Myocyte (in vitro differentiated cells): ENCODE measurements at regions not wholly inside any gene's neighbourhood (a gene's known extent, or its start where the extent isn't known, plus 50 kb on each side); places are given as distances from the start of the nearest gene placed in this dataset.
A peak's percentile ranks its signal among the peaks of the same experiment; 100 is the strongest.
"Not testable (repeated sequence)": the region's sequence is repeated elsewhere in the genome, so short reads cannot be mapped to it uniquely, and the experiment has no call there.

Source experiments
- DNase-seq: peaks from one replicate; pipeline ENCODE4 v3.0.0-alpha.2; 2012; ENCODE audit warnings: low read depth

DNA sequence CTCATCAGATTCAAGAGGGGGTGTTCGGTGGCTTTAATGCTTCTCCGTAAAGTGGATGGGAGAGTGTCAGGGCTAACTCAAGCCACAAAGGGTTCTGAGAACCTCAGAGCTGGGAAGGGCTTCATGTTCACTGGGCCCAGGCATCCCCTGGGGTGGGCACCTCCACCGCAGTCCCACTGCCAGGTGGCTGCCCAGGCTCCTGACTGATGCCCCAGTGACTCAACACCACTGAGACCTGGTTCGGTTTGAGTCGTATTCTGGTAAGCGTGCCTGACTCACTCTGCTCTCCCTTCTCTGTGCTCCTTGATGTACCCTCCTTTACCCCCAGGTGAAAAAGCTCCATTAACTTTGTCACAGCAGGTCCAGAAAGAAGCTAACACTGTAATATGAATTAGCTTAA is 304.6 kb downstream of the RPLP1 start:
- DNase-seq: no peak

DNA sequence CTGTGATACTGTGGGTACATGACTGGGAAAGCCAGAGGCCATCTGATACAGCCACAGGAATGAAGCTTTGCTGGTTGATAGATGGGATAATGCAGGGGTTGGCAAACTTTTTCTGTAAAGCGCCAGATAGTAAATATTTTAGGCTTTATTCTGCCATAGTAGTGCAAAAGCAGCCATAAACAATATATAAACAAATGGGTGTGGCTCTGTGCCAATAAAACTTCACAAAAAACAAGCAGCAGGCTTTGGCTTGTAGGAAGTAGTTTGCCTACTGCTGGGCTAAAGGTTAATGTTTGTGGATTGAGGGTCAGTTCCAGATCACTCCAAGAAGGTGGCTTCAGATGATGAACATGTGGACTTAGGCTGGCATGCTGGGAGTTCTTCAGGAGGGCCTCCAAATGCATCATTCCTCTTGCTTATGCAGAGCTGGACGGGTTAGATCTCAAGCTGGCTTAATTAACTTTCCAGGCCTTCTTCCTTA is 305.7 kb downstream of the RPLP1 start:
- peak; percentile 21 for DNase-seq

GRCh38 chr15:69758810-69759790 is 306.5 kb downstream of the RPLP1 start:
- DNase-seq: no peak

- DNase-seq: no peak
These were observed 307.7 kb downstream of the RPLP1 start for GRCh38 chr15:69760258-69760845.

DNA sequence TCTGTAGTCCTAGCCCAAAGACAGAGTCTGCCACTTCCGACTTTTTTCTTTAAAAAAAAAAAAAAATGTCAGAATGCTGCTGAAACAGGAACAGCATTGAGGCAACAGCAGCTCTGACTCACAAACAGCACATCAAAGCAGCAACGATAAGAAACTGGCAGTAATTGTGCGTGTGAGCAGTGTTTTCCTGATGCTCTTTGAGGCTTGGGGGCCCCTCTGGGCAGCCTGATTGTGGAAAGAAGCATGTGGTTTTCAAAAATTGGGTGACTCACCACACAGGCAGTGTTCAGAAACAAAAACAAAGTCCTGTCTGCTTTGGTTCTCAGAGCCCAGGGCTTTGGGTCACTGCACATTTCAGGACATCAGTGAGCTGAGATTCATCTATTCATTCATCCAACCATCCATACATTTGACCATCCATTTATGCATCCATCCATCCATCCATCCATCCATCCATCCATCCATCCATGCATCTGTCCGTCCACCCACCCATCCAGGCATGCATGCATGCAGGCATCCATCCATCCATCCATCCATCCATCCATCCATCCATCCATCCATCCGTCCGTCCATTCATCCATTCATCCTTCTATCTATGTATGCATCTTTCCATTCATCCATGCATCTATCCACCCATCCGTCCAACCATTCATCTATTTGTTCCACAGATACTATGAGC is 308.4 kb downstream of the RPLP1 start:
- peak; percentile 88 for DNase-seq

- no peak for DNase-seq
These were observed 309.9 kb downstream of the RPLP1 start for GRCh38 chr15:69762373-69763148.

- DNase-seq: no peak
These were observed 311.2 kb downstream of the RPLP1 start for GRCh38 chr15:69763831-69764230.

DNA sequence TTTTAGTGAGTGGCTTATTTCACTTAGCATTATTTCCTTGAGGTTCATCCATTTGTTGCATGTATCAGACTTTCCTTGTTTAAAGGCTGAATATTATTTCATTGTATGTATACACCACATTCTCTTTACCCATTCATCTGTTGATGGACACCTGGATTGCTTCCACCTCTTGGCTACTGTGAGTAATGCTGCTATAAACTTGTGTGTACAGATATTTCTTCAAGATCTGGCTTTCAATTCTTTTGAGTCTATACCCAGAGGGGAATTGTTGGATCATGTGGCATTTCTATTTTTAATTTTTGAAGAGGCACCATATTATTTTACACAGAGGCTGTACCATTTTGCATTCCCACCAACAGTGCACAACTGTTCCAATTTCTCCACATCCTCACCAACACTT is 313.5 kb downstream of the RPLP1 start:
- no peak for DNase-seq

DNA sequence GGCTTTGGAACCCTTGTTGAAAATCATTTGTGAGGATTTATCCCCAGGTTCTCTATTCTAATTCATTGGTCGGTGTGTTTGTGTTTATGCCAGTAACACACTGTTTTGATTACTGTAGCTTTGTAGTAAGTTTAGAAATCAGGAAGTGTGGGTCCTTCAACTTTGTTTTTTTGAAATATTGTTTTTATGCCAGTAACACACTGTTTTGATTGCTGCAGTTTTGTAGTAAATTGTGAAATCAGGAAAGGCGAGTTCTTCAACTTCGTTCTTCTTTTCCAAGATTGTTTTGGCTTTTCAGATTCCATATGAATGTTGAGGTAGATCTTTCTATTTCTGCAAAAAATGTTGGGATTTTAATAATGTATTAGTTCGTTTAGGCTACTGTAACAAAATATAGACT is 314.6 kb downstream of the RPLP1 start:
- DNase-seq: no peak

DNA sequence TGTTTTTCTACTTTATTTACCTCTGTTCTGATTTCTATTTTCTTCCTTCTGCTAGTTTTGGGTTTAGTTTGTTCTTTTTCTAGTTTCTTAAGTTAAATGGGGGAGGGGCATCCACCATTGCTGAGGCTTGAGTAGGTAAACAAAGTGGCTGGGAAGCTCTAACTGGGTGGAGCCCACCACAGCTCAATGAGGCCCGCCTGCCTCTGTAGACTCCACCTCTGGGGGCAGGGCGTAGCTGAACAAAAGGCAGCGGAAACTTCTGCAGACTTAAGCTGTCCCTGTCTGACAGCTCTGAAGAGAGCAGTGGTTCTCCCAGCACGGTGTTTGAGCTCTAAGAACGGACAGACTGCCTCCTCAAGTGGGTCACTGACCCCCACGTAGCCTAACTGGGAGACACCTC is 316.7 kb downstream of the RPLP1 start:
- not testable (repeated sequence) for DNase-seq

DNA sequence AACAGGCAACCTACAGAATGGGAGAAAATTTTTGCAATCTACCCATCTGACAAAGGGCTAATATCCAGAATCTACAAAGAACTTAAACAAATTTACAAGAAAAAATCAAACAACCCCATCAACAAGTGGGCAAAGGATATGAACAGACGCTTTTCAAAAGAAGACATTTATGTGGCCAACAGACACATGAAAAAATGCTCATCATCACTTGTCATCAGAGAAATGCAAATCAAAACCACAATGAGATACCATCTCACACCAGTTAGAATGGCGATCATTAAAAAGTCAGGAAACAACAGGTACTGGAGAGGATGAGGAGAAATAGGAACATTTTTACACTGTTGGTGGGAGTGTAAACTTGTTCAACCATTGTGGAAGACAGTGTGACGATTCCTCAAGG is 321.6 kb downstream of the RPLP1 start:
- not testable (repeated sequence) for DNase-seq

GRCh38 chr15:69774711-69775110 is 322.1 kb downstream of the RPLP1 start:
- DNase-seq: not testable (repeated sequence)

- no peak for DNase-seq
These were observed 320.4 kb downstream of the TLE3 start for GRCh38 chr15:69777356-69777755.

DNA sequence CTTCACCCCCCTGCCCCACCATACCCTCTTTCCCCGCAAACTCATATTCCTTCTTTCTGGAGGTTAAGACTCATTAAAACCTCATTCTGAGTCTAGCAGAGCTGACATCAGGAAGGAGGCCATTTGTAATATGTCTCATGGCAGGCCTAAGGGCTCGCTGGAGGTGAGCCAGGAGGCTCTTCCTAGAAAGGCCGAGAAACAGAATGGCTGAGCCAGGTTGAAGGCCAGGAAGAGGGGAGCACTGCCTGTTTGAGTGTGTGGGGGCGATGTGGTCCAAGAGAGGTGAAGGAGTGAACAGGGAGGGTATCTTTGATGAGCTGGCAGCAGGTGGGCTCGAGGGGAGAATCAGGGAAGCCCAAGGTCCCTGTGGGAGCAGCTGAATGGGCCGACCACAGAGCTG is 317.3 kb downstream of the TLE3 start:
- no peak for DNase-seq

GRCh38 chr15:69780981-69781380 is 316.7 kb downstream of the TLE3 start:
- DNase-seq: no peak

GRCh38 chr15:69781411-69782125 is 316.1 kb downstream of the TLE3 start:
- DNase-seq: no peak

GRCh38 chr15:69782139-69782658 is 315.5 kb downstream of the TLE3 start:
- no peak for DNase-seq

DNA sequence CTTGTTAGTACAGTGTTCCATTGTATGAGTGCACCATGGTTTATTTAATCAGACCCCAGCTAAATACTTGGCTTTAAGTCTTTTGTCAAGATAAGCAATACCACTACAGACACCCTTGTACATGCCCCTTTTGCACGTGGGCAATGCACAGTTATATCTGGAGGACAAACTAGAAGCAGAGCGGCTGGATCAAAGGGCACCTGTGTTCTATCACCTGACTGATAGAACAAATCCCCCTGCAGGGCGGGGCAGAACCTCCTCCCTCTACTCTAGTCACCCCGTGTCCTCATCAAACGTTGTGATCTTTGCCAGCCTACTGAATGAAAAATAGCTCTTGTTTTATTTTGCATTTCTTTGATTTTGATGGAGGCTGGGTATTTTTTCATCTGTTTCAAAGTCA is 314.9 kb downstream of the TLE3 start:
- DNase-seq: no peak

GRCh38 chr15:69783211-69783610 is 314.5 kb downstream of the TLE3 start:
- DNase-seq: no peak
